OCI-LY3 (cell line): ENCODE measurements at regions not wholly inside any gene's neighbourhood (a gene's known extent, or its start where the extent isn't known, plus 50 kb on each side); places are given as distances from the start of the nearest gene placed in this dataset.

ENCODE experiments used
- CTCF ChIP-seq: fragments of 200-600, 300-600 bp; sonication (generic); IDR thresholded peaks from 2 replicates; pipeline ENCODE4 v1.5.1; 2014; ENCODE audit warnings: antibody characterized with exemption, low read length, low read depth
- EZH2phosphoT487 ChIP-seq: fragments of 200-600 bp; shearing (Covaris generic); IDR thresholded peaks from 2 replicates; pipeline ENCODE4 v1.6.1; 2018; ENCODE audit warnings: antibody characterized with exemption, mixed run types, low read depth

DNA sequence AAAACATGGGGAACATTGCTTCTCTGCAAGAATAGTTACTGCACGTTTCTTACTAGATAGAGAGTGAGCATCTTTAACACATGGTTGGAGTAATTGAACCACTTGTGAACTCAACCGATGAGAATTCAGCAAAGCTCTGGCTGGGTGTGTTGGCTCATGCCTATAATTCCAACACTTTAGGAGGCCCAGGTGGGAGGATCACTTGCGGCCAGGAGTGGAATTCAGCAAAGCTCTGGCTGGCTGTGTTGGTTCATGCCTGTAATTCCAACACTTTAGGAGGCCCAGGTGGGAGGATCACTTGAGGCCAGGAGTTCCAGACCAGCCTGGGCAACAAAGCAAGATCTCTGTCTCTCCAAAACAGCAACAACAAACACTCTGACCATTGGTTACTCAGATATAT is 865.9 kb downstream of the KCNJ2 start:
- TF ChIP-seq CTCF (no peak), EZH2phosphoT487 (no peak)
